ENCODE measurements at regions not wholly inside any gene's neighbourhood (a gene's known extent, or its start where the extent isn't known, plus 50 kb on each side); places are given as distances from the start of the nearest gene placed in this dataset.

DNA sequence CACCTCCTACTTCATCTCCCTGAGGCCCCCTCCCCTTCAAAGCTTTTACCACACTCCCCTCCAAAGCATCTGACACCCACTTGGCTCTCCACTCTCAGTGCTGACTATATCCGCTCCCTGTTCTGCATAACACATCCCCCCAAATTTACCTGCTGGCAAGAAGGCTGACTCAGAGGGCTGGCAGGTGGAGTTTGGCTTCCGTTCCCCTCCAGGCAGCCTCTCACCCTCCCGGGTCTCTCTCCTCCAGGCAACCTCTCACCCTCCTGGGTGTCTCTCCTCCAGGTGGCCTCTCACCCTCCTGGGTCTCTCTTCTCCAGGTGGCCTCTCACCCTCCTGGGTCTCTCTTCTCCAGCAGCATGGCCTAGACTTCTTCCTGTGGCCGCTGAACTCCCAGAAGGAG, 562.1 kb downstream of the NPHP4 start:
- TF ChIP-seq FOXM1 (IDR thresholded peaks at IDR 0.05; ENCODE audit: borderline replicate concordance, low read depth): no peak
- TF ChIP-seq ZBTB7A (IDR thresholded peaks at IDR 0.05; ENCODE audit: low read depth): no peak
- TF ChIP-seq TAF1 (IDR thresholded peaks at IDR 0.05; ENCODE audit: low read depth): no peak
- TF ChIP-seq, protein P1, sequence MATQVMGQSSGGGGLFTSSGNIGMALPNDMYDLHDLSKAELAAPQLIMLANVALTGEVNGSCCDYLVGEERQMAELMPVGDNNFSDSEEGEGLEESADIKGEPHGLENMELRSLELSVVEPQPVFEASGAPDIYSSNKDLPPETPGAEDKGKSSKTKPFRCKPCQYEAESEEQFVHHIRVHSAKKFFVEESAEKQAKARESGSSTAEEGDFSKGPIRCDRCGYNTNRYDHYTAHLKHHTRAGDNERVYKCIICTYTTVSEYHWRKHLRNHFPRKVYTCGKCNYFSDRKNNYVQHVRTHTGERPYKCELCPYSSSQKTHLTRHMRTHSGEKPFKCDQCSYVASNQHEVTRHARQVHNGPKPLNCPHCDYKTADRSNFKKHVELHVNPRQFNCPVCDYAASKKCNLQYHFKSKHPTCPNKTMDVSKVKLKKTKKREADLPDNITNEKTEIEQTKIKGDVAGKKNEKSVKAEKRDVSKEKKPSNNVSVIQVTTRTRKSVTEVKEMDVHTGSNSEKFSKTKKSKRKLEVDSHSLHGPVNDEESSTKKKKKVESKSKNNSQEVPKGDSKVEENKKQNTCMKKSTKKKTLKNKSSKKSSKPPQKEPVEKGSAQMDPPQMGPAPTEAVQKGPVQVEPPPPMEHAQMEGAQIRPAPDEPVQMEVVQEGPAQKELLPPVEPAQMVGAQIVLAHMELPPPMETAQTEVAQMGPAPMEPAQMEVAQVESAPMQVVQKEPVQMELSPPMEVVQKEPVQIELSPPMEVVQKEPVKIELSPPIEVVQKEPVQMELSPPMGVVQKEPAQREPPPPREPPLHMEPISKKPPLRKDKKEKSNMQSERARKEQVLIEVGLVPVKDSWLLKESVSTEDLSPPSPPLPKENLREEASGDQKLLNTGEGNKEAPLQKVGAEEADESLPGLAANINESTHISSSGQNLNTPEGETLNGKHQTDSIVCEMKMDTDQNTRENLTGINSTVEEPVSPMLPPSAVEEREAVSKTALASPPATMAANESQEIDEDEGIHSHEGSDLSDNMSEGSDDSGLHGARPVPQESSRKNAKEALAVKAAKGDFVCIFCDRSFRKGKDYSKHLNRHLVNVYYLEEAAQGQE (IDR thresholded peaks at IDR 0.05; ENCODE audit: low read depth): no peak
- TF ChIP-seq, protein P2, sequence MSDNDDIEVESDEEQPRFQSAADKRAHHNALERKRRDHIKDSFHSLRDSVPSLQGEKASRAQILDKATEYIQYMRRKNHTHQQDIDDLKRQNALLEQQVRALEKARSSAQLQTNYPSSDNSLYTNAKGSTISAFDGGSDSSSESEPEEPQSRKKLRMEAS (IDR thresholded peaks at IDR 0.05): no peak
- no peak for TF ChIP-seq YY1 (IDR thresholded peaks at IDR 0.05; ENCODE audit: low read depth)
- no peak for TF ChIP-seq NFIC (IDR thresholded peaks at IDR 0.05)
- TF ChIP-seq, protein P3, sequence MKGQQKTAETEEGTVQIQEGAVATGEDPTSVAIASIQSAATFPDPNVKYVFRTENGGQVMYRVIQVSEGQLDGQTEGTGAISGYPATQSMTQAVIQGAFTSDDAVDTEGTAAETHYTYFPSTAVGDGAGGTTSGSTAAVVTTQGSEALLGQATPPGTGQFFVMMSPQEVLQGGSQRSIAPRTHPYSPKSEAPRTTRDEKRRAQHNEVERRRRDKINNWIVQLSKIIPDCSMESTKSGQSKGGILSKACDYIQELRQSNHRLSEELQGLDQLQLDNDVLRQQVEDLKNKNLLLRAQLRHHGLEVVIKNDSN (IDR thresholded peaks at IDR 0.05): no peak
- no peak for TF ChIP-seq TEAD4 (IDR thresholded peaks at IDR 0.05)
- no peak for TF ChIP-seq EGR1 (IDR thresholded peaks at IDR 0.05)
- no peak for TF ChIP-seq RAD21 (IDR thresholded peaks at IDR 0.05; ENCODE audit: low read depth)
- no peak for TF ChIP-seq CREB1 (IDR thresholded peaks at IDR 0.05; ENCODE audit: low read depth)
- no peak for TF ChIP-seq CEBPB (IDR thresholded peaks at IDR 0.05)
- no peak for TF ChIP-seq TCF12 (IDR thresholded peaks at IDR 0.05; ENCODE audit: low read depth)
- TF ChIP-seq EP300 (IDR thresholded peaks at IDR 0.05; ENCODE audit: borderline replicate concordance): no peak

DNA sequence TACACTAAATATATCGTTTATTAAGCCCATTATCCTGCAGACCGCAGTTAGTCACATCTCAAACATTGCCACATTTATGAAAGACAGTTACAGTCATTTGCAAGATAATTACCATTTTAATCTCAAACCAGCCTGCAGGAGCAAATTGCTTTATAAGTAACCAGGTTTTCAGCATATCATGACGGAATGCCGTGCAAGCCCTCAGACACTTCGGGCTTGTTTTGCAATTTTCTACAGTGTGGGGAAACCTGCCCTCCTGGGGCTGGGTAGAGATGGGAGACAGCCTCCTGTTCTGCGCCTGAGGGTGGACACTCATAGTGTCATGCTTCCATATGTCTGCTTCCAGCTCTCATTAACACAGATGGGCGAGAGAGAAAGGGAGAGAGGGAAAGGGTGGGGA, 563.9 kb downstream of the NPHP4 start:
- no peak for TF ChIP-seq TCF12 (IDR thresholded peaks at IDR 0.05; ENCODE audit: low read depth)
- TF ChIP-seq TAF1 (IDR thresholded peaks at IDR 0.05; ENCODE audit: low read depth): no peak
- TF ChIP-seq TEAD4 (IDR thresholded peaks at IDR 0.05): no peak
- no peak for TF ChIP-seq RAD21 (IDR thresholded peaks at IDR 0.05; ENCODE audit: low read depth)
- TF ChIP-seq EGR1 (IDR thresholded peaks at IDR 0.05): no peak
- no peak for TF ChIP-seq ZBTB7A (IDR thresholded peaks at IDR 0.05; ENCODE audit: low read depth)
- no peak for TF ChIP-seq NFIC (IDR thresholded peaks at IDR 0.05)
- TF ChIP-seq, protein P2 (IDR thresholded peaks at IDR 0.05): no peak
- TF ChIP-seq FOXM1 (IDR thresholded peaks at IDR 0.05; ENCODE audit: borderline replicate concordance, low read depth): no peak
- TF ChIP-seq CEBPB (IDR thresholded peaks at IDR 0.05): no peak
- no peak for TF ChIP-seq YY1 (IDR thresholded peaks at IDR 0.05; ENCODE audit: low read depth)
- TF ChIP-seq, protein P3 (IDR thresholded peaks at IDR 0.05): no peak
- TF ChIP-seq EP300 (IDR thresholded peaks at IDR 0.05; ENCODE audit: borderline replicate concordance): no peak
- no peak for TF ChIP-seq CREB1 (IDR thresholded peaks at IDR 0.05; ENCODE audit: low read depth)
- TF ChIP-seq, protein P1 (IDR thresholded peaks at IDR 0.05; ENCODE audit: low read depth): no peak

DNA sequence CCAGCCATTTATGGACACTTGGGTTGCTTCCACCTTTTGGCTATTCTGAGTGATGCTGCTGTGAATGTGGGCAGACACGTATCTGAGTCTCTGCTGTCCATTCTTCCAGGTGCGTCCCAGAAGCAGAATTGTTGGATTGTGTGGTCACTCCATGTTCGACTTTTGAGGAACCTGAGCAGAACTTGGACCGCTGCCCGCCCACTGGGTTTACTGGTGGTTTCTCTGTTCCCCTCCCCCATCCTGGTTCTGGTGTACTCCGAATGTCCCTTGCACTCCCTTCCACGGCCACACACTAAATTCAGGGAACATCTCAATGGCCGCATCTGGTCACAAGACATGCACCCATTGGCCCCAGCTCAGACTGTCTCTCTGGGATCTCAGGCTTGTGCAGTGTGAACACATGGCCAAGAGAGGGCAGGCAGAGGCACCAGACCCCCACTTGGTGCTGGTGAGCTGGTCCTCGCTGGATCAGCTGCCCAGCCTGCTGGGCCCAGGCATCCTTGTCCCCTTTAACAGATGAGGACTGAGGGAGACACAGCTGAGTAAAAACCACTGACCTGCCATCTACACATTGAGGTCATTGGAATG, 565.1 kb downstream of the NPHP4 start:
- no peak for TF ChIP-seq FOXM1 (IDR thresholded peaks at IDR 0.05; ENCODE audit: borderline replicate concordance, low read depth)
- TF ChIP-seq, protein P2 (IDR thresholded peaks at IDR 0.05): no peak
- TF ChIP-seq YY1 (IDR thresholded peaks at IDR 0.05; ENCODE audit: low read depth): no peak
- TF ChIP-seq, protein P3 (IDR thresholded peaks at IDR 0.05): no peak
- TF ChIP-seq NFIC (IDR thresholded peaks at IDR 0.05): no peak
- TF ChIP-seq, protein P1 (IDR thresholded peaks at IDR 0.05; ENCODE audit: low read depth): no peak
- TF ChIP-seq TAF1 (IDR thresholded peaks at IDR 0.05; ENCODE audit: low read depth): no peak
- TF ChIP-seq RAD21 (IDR thresholded peaks at IDR 0.05; ENCODE audit: low read depth): no peak
- no peak for TF ChIP-seq EGR1 (IDR thresholded peaks at IDR 0.05)
- TF ChIP-seq CEBPB (IDR thresholded peaks at IDR 0.05): no peak
- TF ChIP-seq TEAD4 (IDR thresholded peaks at IDR 0.05): no peak
- TF ChIP-seq TCF12 (IDR thresholded peaks at IDR 0.05; ENCODE audit: low read depth): no peak
- no peak for TF ChIP-seq CREB1 (IDR thresholded peaks at IDR 0.05; ENCODE audit: low read depth)
- no peak for TF ChIP-seq ZBTB7A (IDR thresholded peaks at IDR 0.05; ENCODE audit: low read depth)
- TF ChIP-seq EP300 (IDR thresholded peaks at IDR 0.05; ENCODE audit: borderline replicate concordance): no peak

Measured in Ishikawa (cell line).